HG03064 (cell line): ENCODE measurements at regions not wholly inside any gene's neighbourhood (a gene's known extent, or its start where the extent isn't known, plus 50 kb on each side); places are given as distances from the start of the nearest gene placed in this dataset.

Experiments
- ATAC-seq: cut with Tn5 transposase; IDR thresholded peaks from one replicate; pipeline ENCODE4 v1.9.1; 2021; ENCODE audit warnings: low read depth; ENCODE audit not compliant: unreplicated experiment

DNA sequence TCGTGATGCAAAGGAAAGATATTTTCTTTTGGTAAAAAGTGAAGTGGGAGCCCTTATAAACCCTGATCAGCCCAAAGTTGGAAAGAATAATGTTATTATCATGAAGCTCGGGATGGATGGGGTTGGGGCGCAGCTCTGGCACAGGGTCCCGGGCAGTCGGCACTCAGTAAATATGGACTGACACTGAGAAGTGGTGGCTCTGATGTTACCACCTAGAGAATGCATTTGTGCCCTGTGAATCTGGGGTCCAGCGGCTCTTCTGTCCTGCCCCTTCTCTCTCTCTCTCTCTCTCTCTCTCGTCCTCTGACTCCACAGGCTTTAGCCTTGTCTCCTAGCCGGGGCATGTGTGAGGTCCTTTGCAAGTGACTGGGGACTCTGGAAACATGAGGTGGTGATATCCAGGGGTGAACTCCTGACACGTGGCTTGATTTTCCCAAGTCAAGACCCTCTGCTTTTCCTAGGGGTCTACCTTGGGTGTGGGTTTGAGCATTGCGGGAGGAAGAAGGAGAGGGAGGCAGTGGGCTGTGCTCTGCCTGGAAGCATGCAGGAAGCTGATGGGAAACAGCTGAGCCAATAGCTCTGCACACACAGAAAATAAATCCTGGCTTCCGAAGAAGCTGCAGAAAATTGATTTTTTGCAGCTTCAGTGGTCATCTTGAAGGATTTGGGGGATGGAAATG, 162.7 kb downstream of the MACROH2A1 start:
- ATAC-seq = no peak

DNA sequence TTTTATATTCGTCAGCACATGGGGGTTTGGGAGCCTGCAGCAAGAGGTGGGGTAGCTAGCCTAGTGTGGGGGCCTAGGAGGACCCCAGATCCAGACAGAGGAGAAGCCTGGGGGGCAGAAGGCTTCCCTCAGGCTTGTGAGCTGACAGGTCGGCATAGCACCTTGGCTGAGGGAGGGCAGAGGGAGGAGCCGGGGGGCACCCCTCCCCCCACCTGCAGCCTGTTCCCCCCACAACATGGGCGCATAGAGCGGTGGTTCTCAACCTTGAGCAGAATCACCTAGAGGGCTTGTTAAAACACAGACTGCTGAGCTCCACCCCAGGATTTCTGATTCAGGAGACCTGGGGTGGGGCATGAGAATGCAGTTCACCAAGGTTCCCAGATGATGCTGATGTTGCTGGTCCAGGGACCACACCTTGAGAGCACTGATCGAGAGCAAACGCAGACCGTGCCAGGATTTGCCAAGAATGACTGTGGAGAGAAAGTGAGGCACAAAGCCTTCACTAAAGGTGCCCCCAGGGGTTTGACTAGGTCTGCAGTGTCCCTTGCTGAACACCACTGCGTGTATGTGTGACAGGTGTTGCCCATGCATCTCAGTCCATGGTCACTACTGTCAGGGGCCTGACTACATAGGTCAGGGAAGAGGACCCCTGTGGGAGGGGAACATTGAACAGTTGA, 163.3 kb downstream of the MACROH2A1 start:
- no peak for ATAC-seq

DNA sequence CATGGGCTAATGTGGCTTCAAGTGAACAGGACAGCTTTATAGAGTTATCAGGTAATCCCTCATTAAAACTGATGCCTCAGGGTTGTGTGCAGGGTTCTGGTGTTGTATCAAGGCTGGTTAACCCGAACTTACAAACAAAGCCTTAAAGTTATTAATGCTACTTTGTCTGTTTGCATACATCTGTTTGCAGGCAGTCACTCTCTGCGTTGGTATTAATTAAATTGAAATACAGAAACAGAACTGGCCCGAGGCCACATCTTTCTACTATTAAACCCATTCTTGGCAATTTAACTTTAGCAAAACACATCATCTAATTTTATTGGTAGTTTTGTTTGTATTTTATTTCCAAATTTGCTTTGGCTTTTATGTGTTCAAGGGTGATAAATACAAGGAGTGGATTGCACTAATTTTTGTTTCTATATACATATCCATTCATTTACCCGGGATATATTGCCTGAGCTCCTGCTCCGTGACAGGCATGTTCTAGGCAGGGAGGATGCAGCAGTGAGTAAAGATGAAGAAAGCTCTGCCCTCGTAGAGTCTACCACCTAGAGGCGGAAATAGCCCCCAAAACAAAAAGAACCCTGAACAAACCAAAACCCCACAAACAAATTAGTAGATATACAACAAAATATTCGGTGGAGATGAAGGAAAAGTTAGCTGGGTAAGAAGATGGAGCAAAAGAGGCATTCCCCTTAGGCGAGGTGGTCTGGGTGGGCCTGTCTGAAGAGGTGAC, 164.2 kb downstream of the MACROH2A1 start:
- ATAC-seq = no peak

DNA sequence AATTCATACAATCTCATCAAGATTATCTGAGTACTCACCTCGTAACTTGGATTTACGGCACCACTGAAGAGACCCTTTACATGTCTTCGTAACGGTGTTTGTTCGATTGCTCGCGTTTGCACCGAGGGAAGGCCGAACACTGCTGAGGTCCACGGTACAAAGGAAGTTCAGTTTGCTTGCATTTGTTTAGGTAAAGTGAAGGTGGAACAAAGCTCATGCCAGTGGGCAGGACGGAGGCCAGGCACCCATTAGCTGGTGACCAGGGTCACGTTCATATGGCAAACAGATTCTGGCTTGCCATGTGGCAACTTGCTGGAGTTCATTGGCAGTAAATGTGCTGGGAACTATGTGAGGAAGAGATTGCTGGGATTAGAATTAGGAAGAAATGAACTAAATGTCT, 164.8 kb downstream of the MACROH2A1 start:
- no peak for ATAC-seq

DNA sequence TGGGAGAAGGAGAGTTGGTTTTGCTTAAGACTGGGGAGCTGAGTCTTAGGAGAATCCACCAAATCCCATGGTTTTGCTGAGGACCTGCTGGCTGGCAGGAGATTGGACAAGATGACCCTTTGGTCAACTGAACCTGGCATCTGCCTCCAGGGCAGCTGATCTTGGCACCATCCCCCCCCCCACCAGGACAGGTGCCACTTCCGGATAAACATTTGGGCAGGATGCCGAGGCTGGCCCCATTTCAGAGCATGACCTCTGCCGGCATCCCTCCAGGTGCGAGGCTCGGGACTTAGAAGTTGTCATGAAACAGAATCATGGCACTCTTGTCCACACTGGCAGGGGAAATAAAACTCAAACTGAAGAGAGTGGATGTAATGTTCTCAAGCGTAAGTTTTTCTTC, 165.6 kb downstream of the MACROH2A1 start:
- no peak for ATAC-seq

DNA sequence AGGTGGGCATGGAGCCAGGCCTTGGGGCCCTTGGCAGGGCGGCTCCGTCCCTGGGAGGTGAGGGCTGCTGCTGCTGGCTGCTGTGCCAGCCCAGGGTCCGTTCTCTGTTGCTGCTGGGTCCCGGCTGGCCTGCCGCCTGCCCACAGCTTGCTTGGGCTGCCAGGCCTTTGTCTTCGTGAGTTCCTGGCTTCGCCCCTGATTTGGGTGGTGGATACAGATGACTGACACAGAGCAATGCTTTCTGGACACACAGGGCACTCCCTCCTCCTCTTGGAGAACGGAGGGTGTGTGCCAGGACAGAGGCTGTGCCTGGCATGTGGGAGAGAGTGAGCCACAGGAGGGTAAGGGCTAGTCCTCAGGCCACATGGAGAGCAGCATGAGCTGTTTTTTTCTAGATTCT, 166.1 kb downstream of the MACROH2A1 start:
- ATAC-seq = no peak

DNA sequence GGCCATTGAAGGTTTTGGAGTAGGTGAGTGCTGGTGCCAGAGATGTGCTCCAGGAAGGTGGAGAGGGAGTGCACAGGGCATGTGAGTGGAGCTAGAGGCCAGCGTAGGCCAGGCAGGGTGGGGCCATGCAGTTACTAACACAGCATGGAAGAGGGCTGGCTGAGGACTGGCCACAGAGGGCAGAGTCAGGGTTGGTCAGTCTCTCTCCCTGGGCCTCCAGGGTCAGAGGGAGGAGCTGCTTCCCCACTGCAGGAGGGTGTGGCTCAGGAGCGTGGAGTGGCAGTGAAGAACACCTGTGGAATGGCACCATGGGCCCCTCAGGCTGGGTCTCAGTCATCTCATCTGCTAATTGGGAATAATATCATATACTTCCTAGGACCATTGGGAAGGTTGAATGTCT, 167.7 kb downstream of the MACROH2A1 start:
- no peak for ATAC-seq

DNA sequence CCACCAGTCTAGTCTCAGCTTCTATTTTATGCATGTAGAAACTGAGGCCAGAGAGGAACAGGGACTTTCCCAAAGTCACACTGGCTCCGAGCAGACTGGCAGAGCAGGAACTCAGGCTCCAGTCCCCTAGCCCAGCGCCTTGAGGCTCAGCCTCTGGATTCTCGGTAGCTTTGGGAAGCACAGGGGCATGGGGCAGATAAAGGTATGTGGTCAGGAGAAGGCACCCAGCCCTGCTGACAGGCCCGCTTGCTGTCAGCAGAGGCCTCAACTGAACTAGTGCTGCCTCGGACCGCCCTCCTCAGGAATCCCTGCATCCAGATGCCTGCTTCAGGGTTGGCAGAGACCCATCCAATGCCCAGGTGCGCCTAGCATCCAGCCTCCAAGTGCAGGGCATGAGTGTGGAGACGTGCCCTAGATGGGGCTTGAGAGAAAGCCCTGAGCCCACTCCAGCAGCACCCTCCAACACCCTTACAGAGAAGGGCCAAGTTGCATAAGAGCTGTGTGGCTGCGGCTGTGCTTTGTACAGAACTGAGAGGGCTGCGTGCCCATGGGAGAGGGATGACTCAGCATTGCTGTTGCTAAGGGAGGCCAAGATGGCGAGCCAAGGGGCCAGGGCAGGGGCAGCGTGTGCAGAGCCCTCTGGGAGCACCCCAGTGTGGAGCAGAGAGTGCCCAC, 168.6 kb downstream of the MACROH2A1 start:
- ATAC-seq = no peak

DNA sequence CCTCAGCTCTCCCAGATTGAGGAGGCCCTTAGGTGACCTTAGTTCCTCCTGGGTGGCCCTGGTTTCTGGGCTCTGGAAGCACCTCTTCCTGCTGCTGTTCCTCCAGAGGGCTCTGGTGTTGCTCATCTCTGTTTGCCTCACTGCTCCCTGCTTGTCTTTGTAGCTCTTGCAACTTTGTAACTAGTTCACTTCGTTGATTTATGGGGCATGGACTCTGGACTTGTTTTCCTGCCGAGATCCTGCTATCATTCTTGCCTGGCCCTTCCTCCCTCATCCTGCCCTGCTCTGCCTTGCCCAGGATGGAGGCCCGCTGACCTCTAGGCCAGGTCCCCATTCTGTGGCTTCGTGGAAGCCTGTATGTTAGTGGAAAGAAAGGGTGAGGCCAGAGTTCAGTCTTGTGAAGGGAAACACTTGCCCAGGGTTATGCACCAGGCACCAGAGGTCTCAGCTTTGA, 169.3 kb downstream of the MACROH2A1 start:
- no peak for ATAC-seq

DNA sequence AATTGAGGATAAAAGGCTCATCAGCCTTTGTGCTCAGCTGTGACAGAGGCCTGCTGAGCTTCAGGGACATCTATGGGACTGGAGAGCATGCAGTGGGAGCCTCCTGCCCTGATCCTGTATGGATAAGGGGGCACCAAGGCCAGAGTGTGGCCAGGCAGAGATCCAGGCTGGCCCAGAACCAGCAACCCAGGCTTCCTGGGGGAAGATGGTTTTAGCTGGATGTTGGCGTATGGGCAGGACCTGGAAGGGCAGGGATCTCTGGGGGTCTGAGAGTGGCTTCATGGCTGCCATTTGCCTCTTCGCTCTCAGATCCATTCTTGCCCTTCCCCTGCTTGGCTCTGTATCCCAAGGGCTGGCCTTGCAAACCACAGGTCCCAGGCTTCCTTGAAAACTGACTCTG, 169.9 kb downstream of the MACROH2A1 start:
- no peak for ATAC-seq

DNA sequence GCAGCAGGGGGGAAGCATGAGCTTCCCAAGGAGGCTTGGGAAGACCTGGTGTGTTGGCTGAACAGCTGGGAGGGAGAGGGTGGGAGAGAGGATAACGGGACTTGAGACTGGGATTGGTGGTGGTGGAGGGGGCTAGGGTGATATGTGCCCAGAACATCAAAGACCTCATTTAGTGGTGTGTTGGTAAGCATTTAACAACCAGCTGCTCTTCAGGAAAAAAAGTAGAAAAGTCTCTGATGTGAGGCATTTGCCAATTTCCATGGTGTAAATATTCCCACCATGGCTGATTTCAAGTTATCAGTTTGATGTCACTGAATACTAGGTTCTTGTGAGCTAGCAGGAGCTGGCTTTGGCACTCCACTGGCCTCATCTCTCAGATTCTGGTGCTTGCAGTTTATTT, 170.8 kb downstream of the MACROH2A1 start:
- no peak for ATAC-seq

DNA sequence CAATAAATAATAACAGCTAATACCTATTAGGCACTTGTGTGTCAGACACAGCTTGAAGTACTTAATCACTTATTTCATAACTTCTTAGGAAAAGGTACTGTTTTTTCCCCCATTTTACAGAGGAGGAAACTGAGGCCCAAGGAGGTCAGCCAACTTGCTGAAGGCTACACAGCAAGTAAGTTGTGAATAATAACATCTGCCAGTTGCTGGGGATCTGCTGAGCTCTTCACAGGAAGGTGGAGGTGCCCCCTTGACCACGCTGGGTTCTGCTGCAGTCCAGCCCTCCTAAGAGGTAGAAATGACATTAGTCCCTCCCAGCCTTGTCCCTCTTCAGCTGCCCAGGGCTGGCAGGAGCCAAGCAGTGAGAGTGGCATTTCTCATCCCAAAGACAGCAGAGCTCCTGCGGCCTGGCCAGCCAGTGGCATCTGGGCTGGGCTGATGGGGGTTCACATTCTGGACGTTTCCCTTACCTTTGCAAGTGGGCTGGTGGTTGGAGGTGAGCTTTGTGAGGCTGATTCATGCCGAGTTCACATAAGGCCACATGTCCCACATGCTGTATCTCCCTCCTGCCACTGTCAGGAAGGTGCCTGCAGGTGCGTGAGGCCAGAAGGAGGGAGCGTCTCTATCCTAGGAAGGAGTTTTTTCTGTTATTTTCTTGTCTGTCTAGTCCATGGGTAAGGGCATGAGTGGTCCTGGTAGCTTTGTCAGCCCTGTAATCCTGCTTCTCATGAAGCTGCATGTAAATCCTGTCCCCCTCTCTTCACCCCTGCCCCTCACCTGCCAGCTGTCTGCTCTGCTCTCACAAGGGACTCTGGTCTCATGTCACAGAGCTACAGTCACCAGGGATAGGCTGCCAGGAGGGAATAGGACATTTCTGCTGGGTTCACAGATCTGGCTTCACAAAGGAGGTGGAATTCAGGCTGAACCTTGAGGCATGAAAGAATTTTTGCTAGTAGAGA, 171.7 kb downstream of the MACROH2A1 start:
- no peak for ATAC-seq

DNA sequence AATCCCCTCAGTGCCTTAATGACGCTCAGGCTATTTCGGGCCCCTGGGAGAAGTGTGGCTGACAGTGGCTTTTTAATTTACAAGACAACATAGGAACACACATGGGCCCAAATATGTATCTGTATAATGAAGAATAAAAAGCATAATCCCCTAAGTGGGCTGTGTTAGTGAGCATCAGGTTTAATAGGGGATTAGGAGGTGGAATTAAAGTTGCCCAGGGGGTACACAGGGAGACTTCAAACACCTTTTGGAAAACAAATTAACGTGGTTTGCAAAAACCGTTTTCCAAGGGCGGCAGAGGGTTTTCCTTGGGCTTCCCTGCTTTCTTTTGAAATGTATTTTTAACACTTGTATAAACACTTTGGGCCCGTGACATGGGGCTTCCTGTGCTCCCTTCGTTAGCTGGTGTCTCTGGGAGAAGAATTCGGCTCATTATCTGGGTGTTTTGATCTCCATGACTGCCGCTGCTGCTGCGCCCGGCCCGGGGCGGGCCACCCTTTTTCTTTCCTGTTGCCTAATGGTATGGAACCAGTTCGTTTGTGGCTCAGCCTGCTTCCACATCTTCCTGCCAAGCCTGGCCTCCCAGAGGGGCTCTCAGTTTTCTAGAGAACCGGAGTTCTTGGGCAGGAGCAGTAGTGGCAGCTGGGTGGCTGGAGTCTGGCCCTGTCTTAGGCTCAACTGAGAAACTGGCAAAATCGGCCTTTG, 173.0 kb downstream of the MACROH2A1 start:
- ATAC-seq = no peak

DNA sequence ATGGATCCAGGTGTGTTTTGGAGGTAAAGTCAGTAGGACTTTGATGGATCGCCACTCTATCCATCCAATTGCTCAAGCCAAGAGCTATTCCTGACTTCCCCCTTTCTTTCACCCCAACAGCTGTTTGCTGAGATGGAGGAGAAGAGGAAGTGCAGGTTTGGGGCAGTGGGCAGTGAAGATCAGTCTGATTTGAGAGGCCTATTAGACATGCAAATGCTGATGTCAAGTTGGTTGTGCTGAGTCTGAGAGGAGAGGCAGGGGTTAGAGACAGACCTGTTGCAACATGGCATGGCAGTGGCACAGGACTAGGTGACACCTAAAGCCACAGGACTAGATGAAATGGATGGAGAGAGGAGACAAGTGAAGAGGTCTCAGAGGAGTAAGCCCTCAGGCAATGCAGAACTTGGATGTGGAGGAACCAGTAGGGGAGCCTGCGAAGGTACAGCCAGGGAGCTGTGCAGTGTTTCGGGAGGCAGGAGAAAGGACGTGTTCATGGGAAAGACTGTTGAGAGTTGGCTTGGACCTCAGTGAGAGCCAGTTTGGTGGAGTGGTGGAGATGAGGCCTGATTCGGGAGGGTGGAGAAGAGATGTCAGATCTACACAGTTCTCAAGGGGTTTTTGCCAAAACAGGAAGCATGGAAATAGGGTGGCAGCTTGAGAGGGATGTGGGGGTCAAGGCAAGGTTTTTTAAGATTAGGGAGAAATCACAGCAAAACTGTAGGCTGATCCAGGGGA, 175.0 kb downstream of the MACROH2A1 start:
- ATAC-seq = no peak

DNA sequence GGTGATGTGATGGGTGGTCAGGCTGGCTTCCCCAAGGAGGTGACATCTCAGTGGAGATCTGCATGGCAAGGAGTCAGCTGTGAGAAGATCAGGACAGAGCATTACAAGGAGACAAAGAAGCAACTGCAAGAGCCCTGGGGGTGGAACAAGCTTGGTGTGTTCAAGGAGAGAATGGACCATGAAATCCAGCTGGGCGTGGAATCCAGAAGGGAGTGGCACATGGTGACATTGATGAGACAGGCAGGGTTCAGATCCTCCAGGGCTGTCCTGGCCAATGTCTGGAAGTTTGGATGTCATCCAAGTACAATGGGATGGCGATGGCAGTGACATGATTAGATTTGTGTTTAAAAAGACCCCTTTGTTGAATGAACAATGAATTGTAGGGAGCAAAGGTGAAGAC, 175.6 kb downstream of the MACROH2A1 start:
- ATAC-seq = no peak

DNA sequence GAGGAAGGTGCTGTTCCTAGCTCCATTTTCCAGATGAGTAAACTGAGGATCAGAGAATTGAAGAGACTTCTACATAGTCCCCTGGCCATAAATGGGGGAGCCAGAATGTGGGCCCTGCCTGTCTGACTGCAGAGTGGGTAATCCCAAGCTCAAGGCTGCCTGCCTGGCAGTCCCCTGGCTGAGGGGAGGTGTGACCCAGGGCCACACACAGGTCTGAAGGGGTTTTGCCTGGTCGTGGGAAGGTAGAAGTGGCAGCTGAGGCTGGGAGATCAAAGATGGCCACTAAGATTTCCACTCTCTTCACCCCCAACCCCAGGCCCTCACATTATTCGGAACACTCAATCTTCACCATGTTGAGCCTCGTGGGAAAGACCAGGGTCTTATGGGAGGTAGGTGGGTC, 176.3 kb downstream of the MACROH2A1 start:
- no peak for ATAC-seq

DNA sequence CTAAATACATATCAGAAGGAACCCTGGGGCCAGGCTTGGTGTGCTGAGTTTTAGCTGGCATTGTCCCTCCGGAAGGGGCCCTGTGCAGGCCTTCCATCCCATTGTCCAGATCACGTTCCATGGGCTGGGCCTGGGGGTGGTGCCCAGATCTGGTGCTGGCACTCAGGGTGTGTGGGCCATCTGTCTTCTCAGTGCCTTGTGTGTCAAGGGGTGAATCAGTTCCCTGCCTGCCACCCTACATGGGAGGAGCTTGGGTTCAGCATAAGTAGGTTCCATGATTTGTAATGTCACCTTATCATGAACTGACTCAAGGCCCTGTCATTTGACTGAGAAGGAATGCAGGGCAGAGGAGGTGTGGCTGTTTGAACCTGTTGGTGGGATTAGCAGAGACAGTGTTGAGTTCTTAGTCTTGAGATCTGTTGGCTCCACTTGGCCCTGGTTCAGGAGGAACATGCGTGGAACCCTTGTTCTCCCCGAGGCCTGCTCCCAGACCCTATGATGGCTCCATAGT, 176.8 kb downstream of the MACROH2A1 start:
- no peak for ATAC-seq

DNA sequence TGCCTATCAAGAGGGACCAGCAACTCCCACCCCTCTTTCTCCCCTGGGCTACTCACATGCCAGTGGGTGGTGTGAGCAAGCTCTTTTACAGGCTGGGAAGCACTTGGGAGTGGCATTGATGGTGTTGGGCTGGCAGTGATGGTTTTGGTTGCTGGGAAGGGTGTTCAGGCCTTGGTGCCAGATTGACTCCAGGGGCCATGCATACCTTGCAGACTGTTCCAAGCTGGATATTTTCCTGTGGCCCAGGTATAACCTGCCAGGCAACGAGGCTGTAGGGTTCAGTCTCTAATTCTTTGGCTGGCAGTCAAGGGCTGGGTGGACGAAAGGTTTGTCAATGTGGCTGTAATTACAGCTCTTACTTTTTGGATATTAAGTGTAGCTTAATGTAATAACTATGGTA, 177.3 kb downstream of the MACROH2A1 start:
- no peak for ATAC-seq

DNA sequence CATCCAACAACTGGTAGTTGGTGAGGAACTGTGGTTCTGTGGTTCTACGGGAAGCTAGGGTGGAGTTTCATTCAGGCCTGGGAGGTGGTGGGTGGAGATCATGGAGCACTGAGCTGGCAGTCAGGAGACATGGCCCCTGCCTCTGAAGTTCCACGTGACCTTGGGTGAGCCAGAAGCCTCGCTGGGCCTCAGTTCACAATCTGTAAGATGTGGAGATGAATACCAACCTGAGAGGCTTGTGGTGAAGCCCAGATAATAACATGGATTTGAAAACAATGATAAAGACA, 177.9 kb downstream of the MACROH2A1 start:
- no peak for ATAC-seq
